HEK293T (cell line): ENCODE measurements at regions not wholly inside any gene's neighbourhood (a gene's known extent, or its start where the extent isn't known, plus 50 kb on each side); places are given as distances from the start of the nearest gene placed in this dataset.

ENCODE experiments used
- ARNT ChIP-seq: fragments of 450-650 bp; IDR thresholded peaks from 2 replicates; pipeline ENCODE4 v1.6.1; 2017; ENCODE audit warnings: mild to moderate bottlenecking
- BHLHE40 ChIP-seq: fragments of 450-650 bp; IDR thresholded peaks from 2 replicates; pipeline ENCODE4 v1.6.1; 2016; ENCODE audit warnings: mild to moderate bottlenecking, moderate library complexity, borderline replicate concordance
- CTBP1 ChIP-seq: fragments of 450-650 bp; IDR thresholded peaks from 2 replicates; pipeline ENCODE4 v1.6.1; 2016; ENCODE audit warnings: borderline replicate concordance
- FOXA1 ChIP-seq: fragments of 450-650 bp; IDR thresholded peaks from 2 replicates; pipeline ENCODE4 v1.6.1; 2016; ENCODE audit warnings: mild to moderate bottlenecking
- FOXM1 ChIP-seq: fragments of 450-650 bp; IDR thresholded peaks from 2 replicates; pipeline ENCODE4 v1.6.1; 2017; ENCODE audit warnings: mild to moderate bottlenecking, borderline replicate concordance
- HDGF ChIP-seq: fragments of 450-650 bp; IDR thresholded peaks from 2 replicates; pipeline ENCODE4 v1.6.1; 2017; ENCODE audit warnings: antibody characterized with exemption, borderline replicate concordance
- NFRKB ChIP-seq: fragments of 450-650 bp; IDR thresholded peaks from 2 replicates; pipeline ENCODE4 v1.6.1; 2016; ENCODE audit warnings: mild to moderate bottlenecking, moderate library complexity
- SP1 ChIP-seq: fragments of 450-650 bp; IDR thresholded peaks from 2 replicates; pipeline ENCODE4 v1.6.1; 2017
- SUZ12 ChIP-seq: fragments of 450-650 bp; IDR thresholded peaks from 2 replicates; pipeline ENCODE4 v1.6.1; 2016; ENCODE audit warnings: mild to moderate bottlenecking
- TARDBP ChIP-seq: fragments of 450-650 bp; IDR thresholded peaks from 2 replicates; pipeline ENCODE4 v1.6.1; 2016

DNA sequence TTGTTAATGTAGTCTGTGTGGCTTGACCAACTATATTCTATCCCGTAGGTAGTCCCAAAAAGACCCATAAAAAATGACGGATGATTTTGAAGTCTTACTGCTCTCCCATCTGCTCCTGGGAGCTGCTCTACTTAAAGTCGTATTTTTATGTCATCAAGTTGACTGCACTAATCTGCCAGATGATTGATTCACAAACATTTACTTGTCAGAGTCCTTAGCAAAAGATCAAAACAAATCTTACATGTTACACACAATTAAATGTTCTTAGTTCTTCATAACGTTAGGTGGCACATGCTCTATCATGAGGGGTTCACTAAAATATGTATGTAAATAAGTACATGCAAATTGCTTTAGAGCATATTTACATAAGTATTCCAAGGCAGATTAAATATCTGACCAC lies 498.3 kb upstream of the LRRTM4 start:
- TF ChIP-seq FOXM1 = no peak
- TF ChIP-seq SUZ12 = no peak
- no peak for TF ChIP-seq FOXA1
- TF ChIP-seq SP1 = no peak
- no peak for TF ChIP-seq TARDBP
- TF ChIP-seq BHLHE40 = no peak
- TF ChIP-seq HDGF = no peak
- no peak for TF ChIP-seq ARNT
- TF ChIP-seq NFRKB = no peak
- TF ChIP-seq CTBP1 = no peak
